HS-5 (cell line): ENCODE measurements at regions not wholly inside any gene's neighbourhood (a gene's known extent, or its start where the extent isn't known, plus 50 kb on each side); places are given as distances from the start of the nearest gene placed in this dataset.
"Not testable (repeated sequence)": the region's sequence is repeated elsewhere in the genome, so short reads cannot be mapped to it uniquely, and the experiment has no call there.

Experiments used
- DNase-seq: peaks from one replicate; pipeline ENCODE4 v3.0.0-alpha.2; 2012; ENCODE audit warnings: low read depth

- no peak for DNase-seq
These were observed 103.8 kb upstream of the LANCL2 start for GRCh38 chr7:55261386-55261770.

- DNase-seq: not testable (repeated sequence)
These were observed 99.8 kb upstream of the LANCL2 start for GRCh38 chr7:55265328-55265727.

GRCh38 chr7:55265836-55266642 is 99.1 kb upstream of the LANCL2 start:
- DNase-seq: no peak

GRCh38 chr7:55271069-55271626 is 94.0 kb upstream of the LANCL2 start:
- no peak for DNase-seq

- no peak for DNase-seq
These were observed 93.5 kb upstream of the LANCL2 start for GRCh38 chr7:55271661-55272060.

GRCh38 chr7:55272328-55272727 is 92.8 kb upstream of the LANCL2 start:
- DNase-seq: no peak

GRCh38 chr7:55273186-55273980 is 91.8 kb upstream of the LANCL2 start:
- DNase-seq: no peak

- no peak for DNase-seq
These were observed 91.0 kb upstream of the LANCL2 start for GRCh38 chr7:55274156-55274555.

- DNase-seq: no peak
These were observed 89.6 kb upstream of the LANCL2 start for GRCh38 chr7:55275291-55276200.

GRCh38 chr7:55276572-55277295 is 88.4 kb upstream of the LANCL2 start:
- DNase-seq: no peak

GRCh38 chr7:55277916-55278315 is 87.2 kb upstream of the LANCL2 start:
- DNase-seq: no peak

GRCh38 chr7:55278321-55278720 is 86.8 kb upstream of the LANCL2 start:
- no peak for DNase-seq

GRCh38 chr7:55279080-55279845 is 85.9 kb upstream of the LANCL2 start:
- DNase-seq: no peak

- peak; percentile 18 for DNase-seq
These were observed 85.1 kb upstream of the LANCL2 start for GRCh38 chr7:55280031-55280454.

GRCh38 chr7:55285665-55286064 is 79.5 kb upstream of the LANCL2 start:
- no peak for DNase-seq

- DNase-seq: no peak
These were observed 78.5 kb upstream of the LANCL2 start for GRCh38 chr7:55286666-55287065.

GRCh38 chr7:55288070-55288824 is 76.9 kb upstream of the LANCL2 start:
- DNase-seq: no peak

GRCh38 chr7:55296070-55296469 is 69.1 kb upstream of the LANCL2 start:
- no peak for DNase-seq

- DNase-seq: no peak
These were observed 65.7 kb upstream of the LANCL2 start for GRCh38 chr7:55299273-55299967.
